HAP-1 (cell line): ENCODE measurements at regions not wholly inside any gene's neighbourhood (a gene's known extent, or its start where the extent isn't known, plus 50 kb on each side); places are given as distances from the start of the nearest gene placed in this dataset.

ENCODE experiments used
- DNase-seq, 2 experiments: peaks; one replicate each; pipeline ENCODE4 v3.0.0-alpha.2; 2016 to 2020; ENCODE audit warnings: low spot score in 2 of 2
- H3K27me3 ChIP-seq: fragments of 250-450 bp; sonication (Bioruptor Pico); 2 replicates; pipeline ENCODE4 v1.5.1; 2020; ENCODE audit warnings: low read depth, mild to moderate bottlenecking, moderate library complexity
- H3K36me3 ChIP-seq: fragments of 250-450 bp; sonication (Bioruptor Pico); replicated peaks from 2 replicates; pipeline ENCODE4 v1.5.1; 2020; ENCODE audit warnings: mild to moderate bottlenecking
- H3K4me1 ChIP-seq: fragments of 250-450 bp; sonication (Bioruptor Pico); 2 replicates; pipeline ENCODE4 v1.5.1; 2020; ENCODE audit warnings: mild to moderate bottlenecking
- H3K4me3 ChIP-seq: fragments of 250-450 bp; sonication (Bioruptor Pico); 2 replicates; pipeline ENCODE4 v1.5.1; 2020; ENCODE audit warnings: mild to moderate bottlenecking, moderate library complexity
- H3K9me3 ChIP-seq: fragments of 250-450 bp; sonication (Bioruptor Pico); 2 replicates; pipeline ENCODE4 v1.5.1; 2020; ENCODE audit warnings: mild to moderate bottlenecking, moderate library complexity
- in situ Hi-C: fragments of 300-500 bp; cut with MboI; formaldehyde crosslinking; loops from 3 replicates; pipeline ENCODE4 v1.14.3; 2020; ENCODE audit warnings: low sequenced_read_pairs, inconsistent platforms, mixed read lengths

DNA sequence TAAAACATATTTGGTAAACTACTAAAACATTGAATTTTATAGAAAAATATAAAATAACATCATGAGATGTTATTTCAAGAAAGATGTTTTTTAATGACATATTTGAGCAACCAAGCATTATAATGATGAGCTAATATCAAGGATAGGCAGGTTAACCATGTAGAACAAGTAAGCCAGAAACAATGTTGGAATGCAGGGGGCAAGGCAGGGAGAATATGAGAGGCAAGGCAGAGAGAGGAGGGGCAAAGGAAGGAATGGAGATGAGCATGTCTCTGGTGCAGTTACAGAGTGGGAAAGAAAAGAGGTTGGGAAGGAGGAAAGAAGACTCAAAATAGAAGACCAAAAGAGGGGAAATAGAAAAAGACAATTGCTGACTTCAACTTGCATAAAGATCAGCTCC is 390.4 kb downstream of the MCTP2 start:
- DNase-seq: no peak
- H3K9me3 ChIP-seq: no peaks in the 10 kb centered on the region
- in situ Hi-C loops: no loop called here
- H3K4me1 ChIP-seq: no peaks in the 10 kb centered on the region
- no peaks in the 10 kb centered on the region for H3K27me3 ChIP-seq
- no peaks in the 10 kb centered on the region for H3K36me3 ChIP-seq
- no peak overlapping the region for H3K4me3 ChIP-seq

DNA sequence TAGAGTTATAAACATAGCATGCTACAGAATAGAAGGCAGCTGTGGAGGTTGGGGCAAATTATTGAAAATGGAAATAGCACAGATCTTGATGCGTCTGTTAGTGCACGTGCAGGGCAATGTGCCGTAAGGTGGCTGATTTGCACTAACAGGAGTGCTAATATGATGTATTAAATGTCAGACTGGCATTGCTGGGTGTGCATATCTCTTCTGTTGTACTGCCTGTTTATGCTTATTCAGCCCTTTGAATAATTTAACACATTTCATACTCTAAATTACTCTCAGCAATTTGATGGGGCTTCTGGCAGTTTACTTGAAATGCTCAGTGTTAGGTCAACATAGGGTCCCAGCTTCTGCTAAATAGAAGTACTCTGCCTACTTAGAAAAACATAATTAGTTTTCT is 395.6 kb downstream of the MCTP2 start:
- no peaks in the 10 kb centered on the region for H3K4me1 ChIP-seq
- H3K36me3 ChIP-seq: no peaks in the 10 kb centered on the region
- H3K9me3 ChIP-seq: no peaks in the 10 kb centered on the region
- no peak overlapping the region for H3K4me3 ChIP-seq
- H3K27me3 ChIP-seq: no peaks in the 10 kb centered on the region
- in situ Hi-C loops: no loop called here
- DNase-seq: no peak

DNA sequence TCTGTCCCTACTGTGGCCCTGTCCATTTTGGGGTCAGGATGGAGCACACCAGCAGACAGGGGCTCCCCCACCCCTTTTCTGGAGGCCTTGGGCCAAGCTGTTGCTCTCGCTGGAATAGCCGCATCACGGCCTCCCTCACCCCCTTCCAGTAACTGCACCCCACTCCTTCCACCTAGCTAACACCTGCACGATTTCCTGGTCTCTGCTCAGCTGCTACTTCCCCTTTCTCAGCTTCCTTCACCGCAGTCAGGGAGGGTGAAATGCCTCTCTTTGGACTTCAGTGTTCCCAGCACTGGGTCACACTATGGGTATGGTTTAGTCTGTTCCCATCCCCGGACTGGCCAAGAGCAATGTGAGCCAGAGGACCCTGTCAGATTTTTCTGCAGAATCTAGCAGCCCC is 400.2 kb downstream of the MCTP2 start:
- no peak overlapping the region for H3K4me3 ChIP-seq
- in situ Hi-C loops: no loop called here
- H3K9me3 ChIP-seq: no peaks in the 10 kb centered on the region
- H3K4me1 ChIP-seq: no peaks in the 10 kb centered on the region
- DNase-seq: no peak
- H3K36me3 ChIP-seq: no peaks in the 10 kb centered on the region
- H3K27me3 ChIP-seq: no peaks in the 10 kb centered on the region

DNA sequence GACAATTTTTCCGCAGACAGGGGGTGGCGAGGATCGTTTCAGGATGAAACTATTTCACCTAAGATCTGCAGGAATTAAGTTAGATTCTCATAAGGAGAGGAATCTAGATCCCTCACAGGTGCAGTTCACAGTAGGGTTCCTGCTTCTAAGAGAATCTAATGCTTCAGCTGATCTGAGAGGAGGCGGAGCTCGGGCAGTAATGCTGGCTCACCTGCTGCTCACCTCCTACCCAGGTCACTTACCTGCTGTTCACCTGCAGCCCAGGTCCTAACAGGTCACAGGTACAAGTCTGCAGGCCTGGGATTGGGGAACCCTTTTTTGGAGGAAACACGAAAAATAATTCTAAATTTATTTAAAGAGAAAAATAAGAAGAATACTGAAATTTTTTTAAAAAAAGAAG is 406.8 kb downstream of the MCTP2 start:
- DNase-seq: no peak
- Histone ChIP-seq H3K36me3 (no peaks in the 10 kb centered on the region), H3K4me3 (no peak overlapping the region), H3K4me1 (no peaks in the 10 kb centered on the region), H3K9me3 (no peaks in the 10 kb centered on the region), H3K27me3 (no peaks in the 10 kb centered on the region)
- in situ Hi-C loops: no loop called here

DNA sequence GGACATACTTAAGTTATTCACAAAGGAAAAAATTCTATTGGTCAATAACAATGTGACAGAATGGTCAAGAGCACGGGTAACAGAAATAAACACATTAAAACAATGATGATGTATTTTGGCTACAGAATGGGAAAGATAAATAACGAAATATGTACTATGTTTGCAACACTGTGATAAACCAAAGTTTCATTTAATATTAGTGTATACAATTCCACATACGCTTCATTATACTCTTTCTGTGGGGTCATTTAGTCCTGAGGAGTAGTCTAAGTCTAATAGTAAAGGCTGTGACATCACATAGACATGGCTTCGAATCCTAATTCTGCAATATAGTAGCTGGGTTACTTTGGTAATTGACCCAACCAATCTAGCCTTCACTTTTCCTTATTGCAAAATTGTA is 408.3 kb downstream of the MCTP2 start:
- Histone ChIP-seq H3K9me3 (no peaks in the 10 kb centered on the region), H3K27me3 (no peaks in the 10 kb centered on the region), H3K36me3 (no peaks in the 10 kb centered on the region), H3K4me3 (no peak overlapping the region), H3K4me1 (no peaks in the 10 kb centered on the region)
- in situ Hi-C loops: no loop called here
- DNase-seq: no peak

DNA sequence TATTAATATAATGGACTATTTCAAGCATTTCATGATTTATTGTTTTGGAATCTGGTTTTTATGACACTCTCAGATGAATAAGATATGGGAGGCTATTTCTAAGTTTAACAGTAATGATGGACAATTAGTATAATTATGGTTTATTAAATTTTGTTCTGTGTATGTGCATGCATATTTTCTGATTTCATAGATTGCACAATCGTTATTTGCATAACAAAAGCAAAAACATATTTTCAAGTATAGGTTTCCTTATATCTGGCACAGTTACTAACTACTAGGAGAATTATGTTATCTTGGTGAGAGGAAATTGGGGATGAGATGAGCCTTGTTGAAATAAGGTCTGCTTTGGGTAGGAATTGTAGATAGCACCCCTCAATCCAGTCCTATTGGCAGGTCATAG is 413.1 kb downstream of the MCTP2 start:
- DNase-seq: no peak
- in situ Hi-C loops: no loop called here
- no peaks in the 10 kb centered on the region for H3K4me1 ChIP-seq
- H3K36me3 ChIP-seq: no peaks in the 10 kb centered on the region
- no peak overlapping the region for H3K4me3 ChIP-seq
- no peaks in the 10 kb centered on the region for H3K9me3 ChIP-seq
- H3K27me3 ChIP-seq: no peaks in the 10 kb centered on the region

DNA sequence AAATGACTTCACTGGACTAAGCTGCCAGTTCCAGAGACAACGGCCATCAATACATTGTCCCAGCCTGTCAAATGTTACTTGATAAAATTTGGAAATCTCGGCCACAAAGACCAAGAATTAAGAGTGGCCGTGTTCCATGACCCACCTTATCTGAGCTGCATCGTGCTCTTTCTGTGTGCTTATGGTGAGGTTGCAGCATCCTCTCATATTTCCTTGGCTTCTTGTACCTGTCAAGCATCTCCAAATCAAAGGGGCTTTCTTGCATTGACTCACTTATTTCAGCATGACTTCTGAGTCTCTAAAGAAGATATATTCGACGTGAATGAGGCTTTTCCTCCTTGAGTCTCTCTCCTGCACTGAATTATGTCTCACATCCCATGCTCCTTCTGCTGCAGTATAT is 421.7 kb downstream of the MCTP2 start:
- in situ Hi-C loops: no loop called here
- no peak overlapping the region for H3K4me3 ChIP-seq
- H3K4me1 ChIP-seq: no peaks in the 10 kb centered on the region
- no peaks in the 10 kb centered on the region for H3K27me3 ChIP-seq
- DNase-seq: no peak
- no peaks in the 10 kb centered on the region for H3K36me3 ChIP-seq
- H3K9me3 ChIP-seq: no peaks in the 10 kb centered on the region

DNA sequence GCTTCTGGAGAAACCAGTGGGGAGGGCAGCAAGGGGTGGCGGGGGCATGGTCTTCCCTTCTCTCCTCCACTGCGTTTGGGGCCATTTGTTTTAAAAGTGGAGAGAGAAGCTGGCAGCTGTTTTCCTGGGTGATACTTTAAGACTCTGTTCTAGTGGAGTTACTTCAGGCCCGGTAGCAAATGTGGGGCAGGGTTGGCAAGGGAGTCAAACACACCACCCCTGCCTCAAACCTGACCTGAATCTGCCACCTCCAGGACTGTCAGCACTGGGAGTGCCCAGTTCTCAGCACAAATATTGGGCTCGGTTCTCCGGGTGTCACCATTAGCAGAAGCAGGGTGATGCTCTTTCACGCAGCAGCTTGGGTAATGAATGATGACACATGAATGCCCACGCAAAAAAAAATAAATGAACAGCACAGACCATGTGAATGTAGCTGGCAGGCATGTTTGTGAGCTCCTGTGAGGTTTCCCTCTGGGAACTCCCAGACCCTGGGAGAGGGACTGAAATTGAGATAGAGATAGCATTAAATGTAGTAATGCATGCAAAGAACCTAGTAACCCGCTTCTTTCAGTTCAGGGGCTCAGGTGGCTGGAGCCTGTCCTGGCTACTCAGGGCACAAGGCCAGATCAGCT is 424.0 kb downstream of the MCTP2 start:
- Histone ChIP-seq H3K4me3 (no peak overlapping the region), H3K9me3 (no peaks in the 10 kb centered on the region), H3K27me3 (no peaks in the 10 kb centered on the region), H3K36me3 (no peaks in the 10 kb centered on the region), H3K4me1 (no peaks in the 10 kb centered on the region)
- in situ Hi-C loops: no loop called here
- DNase-seq: no peak

DNA sequence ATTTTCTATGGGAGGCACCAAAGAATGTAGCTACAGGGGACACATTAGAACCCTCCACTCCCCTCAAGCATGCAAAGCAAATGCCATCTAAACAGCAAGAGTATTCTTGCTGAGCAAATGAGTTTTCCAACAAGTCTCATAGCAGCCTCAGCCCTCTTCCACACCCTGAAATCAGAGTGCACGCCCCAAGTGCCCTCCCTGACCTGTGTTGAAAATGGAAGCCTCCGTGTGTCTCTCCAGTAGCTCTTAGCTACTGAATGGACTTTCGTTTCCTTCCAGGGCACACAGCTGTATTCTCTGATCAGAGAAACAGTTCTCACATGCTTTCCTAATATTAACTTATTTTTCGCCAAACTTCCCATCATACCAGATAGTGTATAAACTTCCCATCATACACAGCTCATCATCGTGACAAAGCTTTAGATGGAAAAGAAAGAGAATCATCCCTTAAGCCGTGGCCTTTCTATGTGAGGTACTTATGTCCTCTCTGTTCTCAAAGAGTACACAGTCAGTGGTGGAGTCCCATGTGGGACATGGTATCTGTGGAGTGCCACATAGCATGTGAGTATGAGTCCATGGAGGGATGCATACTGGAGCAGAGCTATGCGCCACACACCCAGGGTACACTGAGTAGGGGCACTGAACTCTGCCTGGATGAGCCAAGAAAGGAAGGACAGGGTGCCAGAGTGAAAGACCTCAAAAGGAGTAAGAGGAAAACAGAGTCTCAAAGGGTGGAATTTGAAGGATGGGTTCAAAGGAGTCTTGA is 434.5 kb downstream of the MCTP2 start:
- no peaks in the 10 kb centered on the region for H3K9me3 ChIP-seq
- H3K27me3 ChIP-seq: no peaks in the 10 kb centered on the region
- no peak for DNase-seq
- H3K36me3 ChIP-seq: no peaks in the 10 kb centered on the region
- in situ Hi-C loops: no loop called here
- H3K4me1 ChIP-seq: no peaks in the 10 kb centered on the region
- H3K4me3 ChIP-seq: no peak overlapping the region

DNA sequence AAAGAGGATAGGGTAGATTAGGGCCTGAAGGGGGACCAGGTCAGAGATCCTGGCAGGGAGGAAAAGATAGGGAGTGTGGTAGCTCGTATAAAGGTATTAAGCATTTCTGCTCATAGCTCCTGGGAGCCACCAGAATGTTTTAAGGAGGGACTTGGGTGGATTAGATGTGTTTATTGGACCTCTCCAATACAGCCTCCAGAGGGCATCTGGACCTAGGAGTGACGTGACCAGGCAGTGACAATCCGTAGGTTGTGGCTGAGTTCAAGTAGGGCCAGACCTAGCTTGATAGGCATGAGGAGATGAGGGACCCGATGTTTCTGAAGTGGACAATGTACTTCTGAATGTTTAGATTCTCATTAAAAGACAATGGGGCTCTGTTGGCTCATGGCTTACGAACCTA is 435.2 kb downstream of the MCTP2 start:
- no peaks in the 10 kb centered on the region for H3K9me3 ChIP-seq
- H3K4me1 ChIP-seq: peaks cover 2% of the 10 kb centered on the region; the same call in 1 of the 2 replicates
- H3K4me3 ChIP-seq: no peak overlapping the region
- in situ Hi-C loops: no loop called here
- no peaks in the 10 kb centered on the region for H3K27me3 ChIP-seq
- no peak for DNase-seq
- no peaks in the 10 kb centered on the region for H3K36me3 ChIP-seq

DNA sequence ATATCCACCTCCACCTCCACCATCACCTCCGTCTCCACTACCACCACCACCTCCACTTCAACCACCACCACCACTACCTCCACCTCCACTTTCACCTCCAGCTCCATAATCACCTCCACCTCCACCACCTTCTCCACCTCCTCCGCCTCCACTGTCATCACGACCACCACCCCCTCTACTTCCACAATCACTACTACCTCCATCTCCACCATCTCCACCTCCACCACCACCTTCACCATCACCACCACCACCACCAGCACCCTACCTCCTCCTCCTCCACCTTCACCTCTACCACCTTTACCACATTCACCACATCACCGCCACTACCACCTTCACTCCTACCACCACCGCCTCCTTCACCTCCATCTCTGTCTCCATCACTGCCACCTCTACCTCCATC is 435.7 kb downstream of the MCTP2 start:
- in situ Hi-C loops: no loop called here
- no peaks in the 10 kb centered on the region for H3K9me3 ChIP-seq
- H3K27me3 ChIP-seq: no peaks in the 10 kb centered on the region
- H3K4me3 ChIP-seq: no peak overlapping the region
- peaks cover 4% of the 10 kb centered on the region; the same call in 1 of the 2 replicates for H3K4me1 ChIP-seq
- H3K36me3 ChIP-seq: no peaks in the 10 kb centered on the region
- DNase-seq: no peak

DNA sequence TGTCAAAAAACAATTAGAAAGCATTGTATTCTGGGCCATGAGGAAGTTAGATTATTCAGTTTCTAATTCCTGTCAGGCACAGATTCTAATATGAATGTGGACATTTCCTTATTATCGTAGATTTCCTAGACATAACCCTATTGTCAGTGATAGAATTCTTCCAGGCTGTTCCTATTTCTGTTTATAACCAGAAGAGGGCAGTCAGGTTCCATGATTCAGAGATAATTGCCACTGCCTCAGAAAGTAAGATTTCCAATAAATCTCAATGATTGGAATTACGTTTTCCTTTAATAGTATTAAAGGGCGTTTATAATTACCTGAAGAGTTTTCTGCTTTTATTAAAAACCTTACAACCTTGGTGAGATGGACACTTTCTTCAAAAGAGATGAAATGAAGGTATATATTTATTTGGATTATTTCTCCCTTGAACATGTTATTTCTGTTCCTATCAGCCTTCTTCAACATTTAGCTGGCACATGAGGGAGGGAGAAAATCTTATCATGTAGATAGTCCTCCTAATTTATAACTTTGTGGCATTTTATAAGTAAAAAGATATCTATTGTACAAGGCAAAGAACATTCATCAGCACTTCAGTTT is 439.2 kb downstream of the MCTP2 start:
- Histone ChIP-seq H3K4me3 (no peak overlapping the region), H3K4me1 (peaks cover 8% of the 10 kb centered on the region), H3K36me3 (no peaks in the 10 kb centered on the region), H3K27me3 (no peaks in the 10 kb centered on the region), H3K9me3 (no peaks in the 10 kb centered on the region)
- in situ Hi-C loops: no loop called here
- DNase-seq: peak in 1 of 2 experiments; percentile 62

DNA sequence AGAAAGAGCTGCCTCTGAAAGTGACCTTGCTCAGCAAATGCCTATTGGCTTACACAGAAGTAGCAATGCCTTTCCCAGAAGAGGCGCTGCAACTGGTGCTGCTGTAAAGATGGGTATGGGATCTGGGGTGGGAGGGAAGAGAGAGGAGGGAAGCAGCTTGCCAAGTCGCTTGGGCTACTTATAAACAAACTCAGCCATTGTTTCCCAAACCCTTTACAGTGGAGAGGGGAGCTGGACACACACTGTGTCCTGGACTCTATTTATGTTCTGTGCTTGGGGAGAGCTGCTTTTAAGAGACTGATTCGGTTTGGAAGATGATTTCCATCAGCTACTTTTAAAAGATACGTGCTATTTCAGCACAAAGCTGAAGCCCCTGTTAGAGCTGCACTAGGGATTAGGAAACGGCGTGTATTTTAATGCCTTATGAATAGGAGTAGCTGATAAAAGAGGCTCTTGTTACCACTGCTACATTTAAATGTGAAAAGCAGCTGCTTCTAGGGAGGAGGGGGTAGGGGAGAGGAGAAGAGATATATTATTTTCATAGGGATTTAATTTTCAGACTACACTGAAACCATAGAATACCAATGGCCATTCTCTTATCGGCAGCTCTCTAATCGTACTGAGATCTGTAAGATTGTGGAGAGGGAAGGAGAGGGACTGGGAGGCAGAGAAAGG is 440.6 kb downstream of the MCTP2 start:
- H3K36me3 ChIP-seq: no peaks in the 10 kb centered on the region
- no peaks in the 10 kb centered on the region for H3K27me3 ChIP-seq
- in situ Hi-C loops: no loop called here
- H3K4me1 ChIP-seq: peaks cover 8% of the 10 kb centered on the region
- DNase-seq: peak; percentile 72 to 89
- no peaks in the 10 kb centered on the region for H3K9me3 ChIP-seq
- no peak overlapping the region; the same call in 1 of the 2 replicates for H3K4me3 ChIP-seq

DNA sequence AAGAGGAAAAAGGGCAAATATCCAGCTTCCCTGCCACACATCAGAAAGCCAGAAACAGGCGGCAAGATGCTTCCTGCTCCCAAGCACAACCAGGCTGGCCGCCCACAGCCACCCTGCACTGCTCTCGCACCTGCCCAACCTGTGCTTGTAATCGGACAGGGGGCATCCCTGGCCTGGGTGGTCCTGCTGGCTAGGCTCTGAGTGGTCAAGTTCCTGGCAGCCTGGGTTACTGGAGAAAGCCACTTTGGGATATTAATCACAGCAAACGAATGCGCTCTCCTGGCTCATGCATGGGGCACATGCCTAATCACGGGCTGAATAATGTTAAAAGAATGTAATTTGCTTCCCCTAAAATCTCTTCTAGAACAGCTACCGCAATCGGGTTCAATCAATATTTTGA is 442.4 kb downstream of the MCTP2 start:
- peaks cover 8% of the 10 kb centered on the region for H3K4me1 ChIP-seq
- no peak for DNase-seq
- in situ Hi-C loops: no loop called here
- H3K36me3 ChIP-seq: no peaks in the 10 kb centered on the region
- H3K9me3 ChIP-seq: no peaks in the 10 kb centered on the region
- H3K27me3 ChIP-seq: no peaks in the 10 kb centered on the region
- no peak overlapping the region for H3K4me3 ChIP-seq
